CD4-positive, CD25-positive, alpha-beta regulatory T cell (primary cell): ENCODE measurements at regions not wholly inside any gene's neighbourhood (a gene's known extent, or its start where the extent isn't known, plus 50 kb on each side); places are given as distances from the start of the nearest gene placed in this dataset.

Experiments
- ATAC-seq, 2 donors: fragments of 150-1000 bp; cut with Tn5 transposase; one replicate each; pipeline ENCODE4 v1.10.0; 2021; ENCODE audit warnings: low read depth in 2 of 2, moderate number of reproducible peaks in 2 of 2, moderate library complexity in 1 of 2
- DNase-seq, 3 donors: peaks; one replicate each; pipeline versions ENCODE4 v3.0.0 to v3.0.0-alpha.2; 2012 to 2022; ENCODE audit warnings: mixed read lengths in 1 of 3
- H3K27ac ChIP-seq: one replicate; pipeline ENCODE4 v1.7.0; 2013; ENCODE audit warnings: mild to moderate bottlenecking, low read length; ENCODE audit not compliant: insufficient read depth, poor library complexity, severe bottlenecking
- H3K27me3 ChIP-seq: one replicate; pipeline ENCODE4 v1.7.0; 2013; ENCODE audit warnings: low read length; ENCODE audit not compliant: control insufficient read depth, insufficient read depth
- H3K36me3 ChIP-seq: one replicate; pipeline ENCODE4 v1.7.0; 2013; ENCODE audit warnings: mild to moderate bottlenecking, low read length, moderate library complexity; ENCODE audit not compliant: control insufficient read depth, insufficient read depth
- H3K4me1 ChIP-seq: 2 replicates; pipeline ENCODE4 v1.7.0; 2013; ENCODE audit warnings: mild to moderate bottlenecking, low read length; ENCODE audit not compliant: insufficient read depth, control insufficient read depth, poor library complexity, severe bottlenecking
- H3K4me3 ChIP-seq: one replicate; pipeline ENCODE4 v1.7.0; 2013; ENCODE audit warnings: low read depth, mild to moderate bottlenecking, low read length, moderate library complexity
- H3K9me3 ChIP-seq, 2 experiments: 1 replicate in 1 of 2; 2 replicates in 1 of 2; pipeline ENCODE4 v1.7.0; 2013; ENCODE audit warnings: low read length in 2 of 2, mild to moderate bottlenecking in 1 of 2, moderate library complexity in 1 of 2; ENCODE audit not compliant: control insufficient read depth in 2 of 2
- H3K27ac Mint-ChIP-seq, 3 donors: one replicate each; pipeline ENCODE4 v1.8.0; 2020 to 2022; ENCODE audit warnings: mild to moderate bottlenecking in 3 of 3, mixed read lengths in 3 of 3, moderate library complexity in 2 of 3
- H3K27me3 Mint-ChIP-seq: one replicate; pipeline ENCODE4 v1.8.0; 2022; ENCODE audit warnings: mild to moderate bottlenecking, mixed read lengths
- H3K36me3 Mint-ChIP-seq: one replicate; pipeline ENCODE4 v1.8.0; 2020; ENCODE audit warnings: mixed read lengths
- H3K4me1 Mint-ChIP-seq, 4 donors: one replicate each; pipeline ENCODE4 v1.8.0; 2020 to 2022; ENCODE audit warnings: mixed read lengths in 4 of 4, mild to moderate bottlenecking in 1 of 4
- H3K4me3 Mint-ChIP-seq, 4 donors: one replicate each; pipeline ENCODE4 v1.8.0; 2020 to 2022; ENCODE audit warnings: mild to moderate bottlenecking in 4 of 4, mixed read lengths in 4 of 4, moderate library complexity in 3 of 4
- H3K9me3 Mint-ChIP-seq, 7 donors: one replicate each; pipeline ENCODE4 v1.8.0; 2020 to 2022; ENCODE audit warnings: mixed read lengths in 7 of 7, mild to moderate bottlenecking in 3 of 7, moderate library complexity in 2 of 7

DNA sequence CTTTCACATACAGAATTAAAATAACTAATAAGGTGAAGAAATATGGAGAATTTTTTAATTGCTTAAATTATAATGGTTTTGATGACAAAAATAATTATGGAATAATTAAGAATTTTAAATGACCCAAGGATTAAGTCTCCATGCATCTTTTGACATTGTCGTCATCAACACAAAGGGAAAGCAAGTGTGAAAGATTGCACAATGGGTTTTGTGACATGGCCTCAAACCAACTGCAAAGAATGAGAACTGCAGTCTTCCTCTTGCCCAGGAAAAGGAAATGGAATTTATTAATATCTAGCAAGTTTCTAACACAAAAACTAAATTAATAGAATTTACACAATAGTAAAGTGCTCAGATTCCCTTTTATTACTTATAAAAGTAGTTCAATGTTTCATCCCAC is 329.1 kb upstream of the PKDCC start:
- peaks cover 5% of the 10 kb centered on the region for H3K4me1 ChIP-seq
- Mint-ChIP-seq H3K4me3 (peak overlapping the region in 1 of 4 donors; percentile 45), H3K9me3 (peaks cover 0 to 3% (median 0%) of the 10 kb centered on the region in 7 donors), H3K36me3 (no peaks in the 10 kb centered on the region), H3K27ac (no peak overlapping the region), H3K4me1 (peaks cover 9 to 23% (median 13%) of the 10 kb centered on the region in 4 donors), H3K27me3 (peaks cover 6% of the 10 kb centered on the region)
- no peaks in the 10 kb centered on the region for H3K27me3 ChIP-seq
- no peaks in the 10 kb centered on the region for H3K9me3 ChIP-seq
- no peak overlapping the region for H3K4me3 ChIP-seq
- no peak for ATAC-seq
- H3K27ac ChIP-seq = no peak overlapping the region
- DNase-seq = no peak
- H3K36me3 ChIP-seq = no peaks in the 10 kb centered on the region

- Histone ChIP-seq H3K4me1 (peaks cover 5% of the 10 kb centered on the region), H3K27ac (no peak overlapping the region), H3K4me3 (peak overlapping the region; percentile 61), H3K9me3 (no peaks in the 10 kb centered on the region), H3K36me3 (no peaks in the 10 kb centered on the region), H3K27me3 (no peaks in the 10 kb centered on the region)
- Mint-ChIP-seq H3K27me3 (peaks cover 6% of the 10 kb centered on the region), H3K4me1 (peaks cover 9 to 23% (median 13%) of the 10 kb centered on the region in 4 donors), H3K9me3 (peaks cover 0 to 3% (median 0%) of the 10 kb centered on the region in 7 donors), H3K36me3 (no peaks in the 10 kb centered on the region), H3K4me3 (peak overlapping the region in 1 of 4 donors; percentile 23), H3K27ac (no peak overlapping the region)
- DNase-seq (no peak), ATAC-seq (no peak)
Observed at GRCh38 chr2:41719756-41720155, 328.1 kb upstream of the PKDCC start.

GRCh38 chr2:41720331-41721251 is 327.2 kb upstream of the PKDCC start:
- peaks cover 0 to 3% (median 0%) of the 10 kb centered on the region in 7 donors for H3K9me3 Mint-ChIP-seq
- no peaks in the 10 kb centered on the region for H3K36me3 ChIP-seq
- peak overlapping the region in 1 of 4 donors; percentile 49 for H3K4me3 Mint-ChIP-seq
- peak overlapping the region; percentile 61 for H3K4me3 ChIP-seq
- DNase-seq (peak in 1 of 3 donors; percentile 50), ATAC-seq (no peak)
- peaks cover 8 to 21% (median 12%) of the 10 kb centered on the region in 4 donors for H3K4me1 Mint-ChIP-seq
- no peak overlapping the region for H3K27ac Mint-ChIP-seq
- no peaks in the 10 kb centered on the region for H3K36me3 Mint-ChIP-seq
- no peak overlapping the region for H3K27ac ChIP-seq
- H3K27me3 ChIP-seq = no peaks in the 10 kb centered on the region
- peaks cover 5% of the 10 kb centered on the region for H3K4me1 ChIP-seq
- H3K27me3 Mint-ChIP-seq = peaks cover 3% of the 10 kb centered on the region
- H3K9me3 ChIP-seq = no peaks in the 10 kb centered on the region

DNA sequence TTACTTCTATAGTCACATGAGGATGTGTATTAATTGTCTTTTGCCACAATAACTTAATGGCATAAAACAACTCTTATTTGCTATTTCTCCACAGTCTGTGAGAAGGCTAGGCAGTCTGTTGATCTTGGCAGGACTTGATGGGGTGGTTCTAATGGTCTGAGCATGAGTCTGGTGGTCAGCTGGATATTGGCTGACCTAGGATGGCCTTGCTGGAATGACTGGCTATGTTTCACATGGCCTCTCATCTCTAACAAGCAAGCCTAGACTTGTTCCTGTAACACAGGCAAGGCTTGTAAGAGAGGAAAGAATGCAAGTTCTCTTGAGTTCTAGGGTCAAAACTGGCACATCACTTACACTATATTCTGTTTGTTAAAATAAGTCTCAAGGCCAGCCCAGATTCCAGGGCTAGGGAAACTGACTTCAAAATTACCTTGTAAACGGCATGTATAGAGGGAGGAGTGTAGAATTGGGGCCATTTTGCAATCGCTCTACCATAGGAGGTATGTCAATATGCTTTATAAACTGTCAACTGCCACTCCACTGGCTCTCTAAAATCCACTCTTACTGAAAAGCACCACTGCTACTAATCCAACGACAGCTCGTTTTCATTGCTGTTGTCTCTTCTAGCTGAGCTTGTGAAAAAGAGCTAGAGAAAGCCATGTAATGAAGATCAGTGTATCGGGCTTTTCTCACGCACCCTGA is 325.0 kb upstream of the PKDCC start:
- Histone ChIP-seq H3K4me1 (no peaks in the 10 kb centered on the region), H3K36me3 (no peaks in the 10 kb centered on the region), H3K9me3 (no peaks in the 10 kb centered on the region), H3K27me3 (no peaks in the 10 kb centered on the region), H3K27ac (no peak overlapping the region), H3K4me3 (no peak overlapping the region)
- Mint-ChIP-seq H3K4me1 (peaks cover 5 to 13% (median 8%) of the 10 kb centered on the region in 4 donors), H3K4me3 (no peak overlapping the region), H3K36me3 (no peaks in the 10 kb centered on the region), H3K9me3 (peaks cover 0 to 2% (median 0%) of the 10 kb centered on the region in 7 donors), H3K27me3 (no peaks in the 10 kb centered on the region), H3K27ac (no peak overlapping the region)
- ATAC-seq = no peak
- no peak for DNase-seq

DNA sequence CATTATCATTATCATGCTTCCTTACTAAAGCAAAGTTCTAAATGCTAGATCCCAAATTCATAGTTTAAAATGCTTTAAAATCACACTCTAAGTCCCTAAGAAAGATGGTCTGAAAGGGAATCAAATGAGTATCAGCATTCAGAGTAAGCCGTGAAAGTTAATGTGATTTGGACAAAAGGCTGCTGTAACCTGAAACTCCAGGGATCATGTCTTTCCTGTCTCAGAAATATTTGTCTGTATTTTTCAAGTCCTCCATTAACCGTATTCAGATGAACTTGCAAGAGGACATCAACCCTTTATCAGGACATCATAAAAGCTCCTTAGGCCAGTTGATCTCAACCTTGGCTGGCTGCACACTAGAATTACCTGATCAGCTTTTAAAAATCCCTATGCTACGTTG is 324.3 kb upstream of the PKDCC start:
- Histone ChIP-seq H3K27me3 (no peaks in the 10 kb centered on the region), H3K36me3 (no peaks in the 10 kb centered on the region), H3K4me3 (no peak overlapping the region), H3K4me1 (no peaks in the 10 kb centered on the region), H3K27ac (no peak overlapping the region), H3K9me3 (no peaks in the 10 kb centered on the region)
- Mint-ChIP-seq H3K27ac (no peak overlapping the region), H3K27me3 (no peaks in the 10 kb centered on the region), H3K36me3 (no peaks in the 10 kb centered on the region), H3K4me1 (peaks cover 5 to 13% (median 8%) of the 10 kb centered on the region in 4 donors), H3K4me3 (no peak overlapping the region), H3K9me3 (peaks cover 0 to 2% (median 0%) of the 10 kb centered on the region in 7 donors)
- DNase-seq = no peak
- ATAC-seq = no peak

GRCh38 chr2:41724465-41724864 is 323.4 kb upstream of the PKDCC start:
- Mint-ChIP-seq H3K9me3 (peaks cover 0 to 2% (median 0%) of the 10 kb centered on the region in 7 donors), H3K36me3 (no peaks in the 10 kb centered on the region), H3K4me3 (no peak overlapping the region), H3K4me1 (peaks cover 5 to 12% (median 8%) of the 10 kb centered on the region in 4 donors), H3K27me3 (peaks cover 4% of the 10 kb centered on the region), H3K27ac (no peak overlapping the region)
- no peak for DNase-seq
- Histone ChIP-seq H3K4me3 (no peak overlapping the region), H3K4me1 (no peaks in the 10 kb centered on the region), H3K27me3 (no peaks in the 10 kb centered on the region), H3K9me3 (no peaks in the 10 kb centered on the region), H3K27ac (no peak overlapping the region), H3K36me3 (no peaks in the 10 kb centered on the region)
- ATAC-seq = no peak

DNA sequence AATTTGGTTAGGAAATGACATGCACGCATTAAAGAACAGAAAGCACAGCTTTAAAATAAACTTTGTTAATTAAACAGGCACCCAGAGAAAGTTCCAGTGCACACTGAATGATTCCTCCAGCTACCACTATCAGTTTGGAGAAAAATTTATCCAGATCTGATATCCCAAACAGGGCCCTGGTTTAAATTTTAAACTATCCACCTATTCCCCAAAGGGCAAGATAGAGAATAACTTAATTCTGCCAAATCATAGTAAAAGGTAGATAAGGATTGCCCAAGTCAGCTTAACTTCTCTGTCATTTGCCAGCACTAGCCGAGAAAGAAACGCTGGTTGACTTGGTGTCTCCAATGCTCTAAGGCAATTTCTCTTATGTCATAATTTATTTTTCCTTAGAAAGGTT is 321.9 kb upstream of the PKDCC start:
- Histone ChIP-seq H3K9me3 (no peaks in the 10 kb centered on the region), H3K27me3 (peaks cover 2% of the 10 kb centered on the region)
- peaks cover 0 to 2% (median 0%) of the 10 kb centered on the region in 7 donors for H3K9me3 Mint-ChIP-seq

More for the DNA sequence above, 321.9 kb upstream of the PKDCC start:
- Mint-ChIP-seq H3K27ac (no peak overlapping the region), H3K4me3 (no peak overlapping the region), H3K4me1 (peaks cover 0 to 2% (median under 1%) of the 10 kb centered on the region in 4 donors), H3K27me3 (peaks cover 10% of the 10 kb centered on the region), H3K36me3 (no peaks in the 10 kb centered on the region)
- H3K27ac ChIP-seq = no peak overlapping the region
- no peak for ATAC-seq
- H3K4me3 ChIP-seq = no peak overlapping the region
- no peaks in the 10 kb centered on the region for H3K4me1 ChIP-seq
- DNase-seq = no peak
- no peaks in the 10 kb centered on the region for H3K36me3 ChIP-seq
